H1 (cell line): ENCODE measurements at regions not wholly inside any gene's neighbourhood (a gene's known extent, or its start where the extent isn't known, plus 50 kb on each side); places are given as distances from the start of the nearest gene placed in this dataset.

Source experiments
- CTCF ChIA-PET: fragments of 300-600 bp; sonication (Branson Sonifier 250); formaldehyde crosslinking; loops from one replicate; lab custom pipeline; 2021; ENCODE audit not compliant: partially characterized antibody; lab: Charles Lee
- POLR2A ChIA-PET: fragments of 300-600 bp; sonication (Branson Sonifier 250); formaldehyde crosslinking; loops from one replicate; lab custom pipeline; 2021; ENCODE audit warnings: inconsistent platforms; ENCODE audit not compliant: partially characterized antibody; lab: Charles Lee
- DNase-seq, 2 experiments: peaks; one replicate each; pipeline versions ENCODE4 v3.0.0 to v3.0.0-alpha.2; 2010 to 2022; ENCODE audit warnings: low spot score in 2 of 2, low read depth in 1 of 2, mixed read lengths in 1 of 2
- FAIRE-seq: peaks from 2 replicates; lab custom pipeline; 2011; peaks lifted over from hg19 to GRCh38; lab: Jason Lieb, UNC
- H2AFZ ChIP-seq: 2 replicates; pipeline ENCODE4 v1.8.1; 2012; ENCODE audit warnings: low read length, inconsistent platforms
- H2AK5ac ChIP-seq: 2 replicates; pipeline ENCODE4 v1.6.1; 2013; ENCODE audit warnings: low read depth, low read length
- H2BK120ac ChIP-seq: replicated peaks from 2 replicates; pipeline ENCODE3; 2013; ENCODE audit warnings: low read depth, low read length, inconsistent platforms
- H2BK12ac ChIP-seq: 2 replicates; pipeline ENCODE4 v1.6.1; 2013; ENCODE audit warnings: low read depth, low read length
- H2BK15ac ChIP-seq: 2 replicates; pipeline ENCODE4 v1.6.1; 2013; ENCODE audit warnings: low read length
- H2BK20ac ChIP-seq: 2 replicates; pipeline ENCODE4 v1.6.1; 2013; ENCODE audit warnings: low read length
- H2BK5ac ChIP-seq: 2 replicates; pipeline ENCODE4 v1.6.1; 2013; ENCODE audit warnings: low read depth, low read length
- H3K14ac ChIP-seq: 2 replicates; pipeline ENCODE4 v1.6.1; 2013; ENCODE audit warnings: inconsistent platforms; ENCODE audit not compliant: insufficient read length
- H3K18ac ChIP-seq: 2 replicates; pipeline ENCODE4 v1.6.1; 2013; ENCODE audit warnings: low read length; ENCODE audit errors: extremely low read depth
- H3K23ac ChIP-seq: 2 replicates; pipeline ENCODE4 v1.6.1; 2013; ENCODE audit warnings: inconsistent platforms; ENCODE audit not compliant: insufficient read length
- H3K23me2 ChIP-seq: 2 replicates; pipeline ENCODE4 v1.6.1; 2013; ENCODE audit warnings: low read depth, low read length
- H3K27ac ChIP-seq: 2 replicates; pipeline ENCODE4 v1.6.1; 2011; ENCODE audit warnings: low read depth, low read length, inconsistent platforms
- H3K27me3 ChIP-seq, 4 experiments: replicated peaks in 1 of 4; 1 replicate in 1 of 4; 2 replicates in 3 of 4; pipeline versions ENCODE4 v1.6.1 to v1.8.1; 2011 to 2013; ENCODE audit warnings: low read length in 3 of 4, mild to moderate bottlenecking in 3 of 4, inconsistent platforms in 2 of 4, mixed read lengths in 2 of 4, moderate library complexity in 1 of 4; ENCODE audit not compliant: control insufficient read depth in 3 of 4, insufficient read depth in 3 of 4; ENCODE audit errors: extremely low read depth in 1 of 4
- H3K36me3 ChIP-seq, 4 experiments: 2 replicates each; pipeline versions ENCODE4 v1.6.1 to v1.8.1; 2011 to 2013; ENCODE audit warnings: mild to moderate bottlenecking in 4 of 4, low read length in 3 of 4, moderate library complexity in 2 of 4, control low read depth in 1 of 4, inconsistent platforms in 1 of 4; ENCODE audit not compliant: insufficient read depth in 4 of 4, control insufficient read depth in 2 of 4
- H3K4ac ChIP-seq: replicated peaks from 2 replicates; pipeline ENCODE3; 2013; ENCODE audit warnings: low read length, low read depth, mixed read lengths, inconsistent platforms; ENCODE audit not compliant: insufficient read length
- H3K4me1 ChIP-seq, 4 experiments: replicated peaks in 1 of 4; 1 replicate in 1 of 4; 2 replicates in 3 of 4; pipeline versions ENCODE4 v1.6.1 to v1.8.1; 2011 to 2013; ENCODE audit warnings: low read length in 3 of 4, inconsistent platforms in 2 of 4, mixed read lengths in 1 of 4; ENCODE audit not compliant: insufficient read depth in 4 of 4, control insufficient read depth in 3 of 4
- H3K4me2 ChIP-seq, 2 experiments: 2 replicates each; pipeline versions ENCODE4 v1.6.1 to v1.8.1; 2011 to 2013; ENCODE audit warnings: low read depth in 2 of 2, low read length in 2 of 2, control low read depth in 1 of 2, inconsistent platforms in 1 of 2, mild to moderate bottlenecking in 1 of 2; ENCODE audit not compliant: insufficient read depth in 1 of 2
- H3K4me3 ChIP-seq, 4 experiments: fragments of 200-600, 300-600 bp in 1 of 4; sonication (generic), shearing (Covaris generic), sonication (Bioruptor Twin) in 1 of 4; 2 replicates each; pipeline versions ENCODE4 v1.5.1 to v1.8.1; 2011 to 2016; ENCODE audit warnings: low read length in 4 of 4, low read depth in 3 of 4, control low read depth in 2 of 4, inconsistent platforms in 2 of 4, mild to moderate bottlenecking in 2 of 4, mixed read lengths in 1 of 4, moderate library complexity in 1 of 4; ENCODE audit not compliant: insufficient read depth in 2 of 4; ENCODE audit errors: extremely low read depth in 1 of 4
- H3K56ac ChIP-seq: replicated peaks from 2 replicates; pipeline ENCODE3; 2013; ENCODE audit warnings: low read depth, mild to moderate bottlenecking, mixed read lengths, low read length, inconsistent platforms; ENCODE audit not compliant: insufficient read length
- H3K79me1 ChIP-seq: 2 replicates; pipeline ENCODE4 v1.6.1; 2013; ENCODE audit warnings: low read depth, low read length, control low read depth
- H3K79me2 ChIP-seq, 2 experiments: 2 replicates each; pipeline versions ENCODE4 v1.6.1 to v1.8.1; 2012 to 2013; ENCODE audit warnings: low read length in 2 of 2, mild to moderate bottlenecking in 2 of 2, inconsistent platforms in 1 of 2; ENCODE audit not compliant: insufficient read depth in 2 of 2, control insufficient read depth in 1 of 2
- H3K9ac ChIP-seq, 4 experiments: replicated peaks in 1 of 4; 1 replicate in 1 of 4; 2 replicates in 3 of 4; pipeline versions ENCODE4 v1.6.1 to v1.8.1; 2011 to 2013; ENCODE audit warnings: low read depth in 3 of 4, low read length in 3 of 4, control low read depth in 2 of 4, mild to moderate bottlenecking in 2 of 4, moderate library complexity in 2 of 4, inconsistent platforms in 1 of 4; ENCODE audit errors: extremely low read depth in 1 of 4
- H3K9me3 ChIP-seq, 2 experiments: 2 replicates each; pipeline versions ENCODE4 v1.6.1 to v1.8.1; 2012 to 2013; ENCODE audit warnings: mild to moderate bottlenecking in 2 of 2, moderate library complexity in 2 of 2, control low read depth in 1 of 2, inconsistent platforms in 1 of 2, low read depth in 1 of 2, low read length in 1 of 2, mixed read lengths in 1 of 2; ENCODE audit not compliant: insufficient read depth in 2 of 2
- H4K20me1 ChIP-seq, 2 experiments: replicated peaks in 1 of 2; 2 replicates each; pipeline versions ENCODE3 to v1.8.1; 2011 to 2013; ENCODE audit warnings: inconsistent platforms in 2 of 2, low read length in 2 of 2, mild to moderate bottlenecking in 1 of 2; ENCODE audit not compliant: insufficient read depth in 2 of 2, control insufficient read depth in 1 of 2
- H4K5ac ChIP-seq: 2 replicates; pipeline ENCODE4 v1.6.1; 2013; ENCODE audit warnings: low read length, low read depth, mixed read lengths, inconsistent platforms; ENCODE audit not compliant: insufficient read length
- H4K8ac ChIP-seq: 2 replicates; pipeline ENCODE4 v1.8.0; 2013; ENCODE audit warnings: mild to moderate bottlenecking, moderate library complexity, low read length, inconsistent platforms; ENCODE audit not compliant: insufficient read depth; ENCODE audit errors: extremely low read depth
- H4K91ac ChIP-seq: replicated peaks from 2 replicates; pipeline ENCODE3; 2013; ENCODE audit warnings: low read length, mixed read lengths, inconsistent platforms; ENCODE audit not compliant: insufficient read length
- ASH2L ChIP-seq: fragments of 200-600, 300-600 bp; sonication (generic); IDR thresholded peaks from one replicate; pipeline ENCODE4 v1.7.1; 2017; ENCODE audit warnings: low read length
- JUN ChIP-seq: IDR thresholded peaks from 2 replicates; pipeline ENCODE4 v1.6.1; 2011; ENCODE audit warnings: low read depth, mild to moderate bottlenecking, improper control_type of control experiment, low read length
- KDM1A ChIP-seq: fragments of 200-600, 300-600 bp; sonication (generic); IDR thresholded peaks from 2 replicates; pipeline ENCODE4 v1.7.1; 2016; ENCODE audit warnings: mild to moderate bottlenecking, low read length, borderline replicate concordance
- MAFK ChIP-seq: IDR thresholded peaks from 2 replicates; pipeline ENCODE4 v1.6.1; 2012; ENCODE audit warnings: low read depth, mild to moderate bottlenecking, improper control_type of control experiment, low read length
- POLR2AphosphoS5 ChIP-seq: IDR thresholded peaks from 2 replicates; pipeline ENCODE4 v1.6.1; 2011; ENCODE audit warnings: low read depth, low read length
- POU5F1 ChIP-seq: IDR thresholded peaks from 2 replicates; pipeline ENCODE4 v1.6.1; 2011; ENCODE audit warnings: low read depth, mild to moderate bottlenecking, low read length, moderate library complexity
- RNF2 ChIP-seq: fragments of 200-900, 300-1000 bp; sonication (generic); IDR thresholded peaks from 2 replicates; pipeline ENCODE4 v1.7.1; 2016; ENCODE audit warnings: borderline replicate concordance, low read depth, mild to moderate bottlenecking, antibody characterized with exemption, low read length; ENCODE audit not compliant: poor library complexity, severe bottlenecking; ENCODE audit errors: missing control alignments
- SAP30 ChIP-seq: fragments of 300-600 bp; sonication (generic); IDR thresholded peaks from 2 replicates; pipeline ENCODE4 v1.7.1; 2012; ENCODE audit warnings: low read length, moderate library complexity, mild to moderate bottlenecking, inconsistent platforms; ENCODE audit not compliant: insufficient read depth, insufficient replicate concordance
- WGBS, 2 experiments: shearing (Covaris generic) in 1 of 2; methylation state at CpG; one replicate each; pipeline versions ENCODE4 v1.1.6 to v1.1.7; 2013 to 2015; ENCODE audit warnings: low lambda C conversion rate in 2 of 2, mixed read lengths in 2 of 2, inconsistent platforms in 1 of 2, low coverage in 1 of 2, missing lambda C conversion rate in 1 of 2; ENCODE audit not compliant: insufficient replicate concordance in 2 of 2, insufficient coverage in 1 of 2, insufficient read length in 1 of 2; ENCODE audit errors: extremely low coverage in 1 of 2, missing lambda C conversion rate in 1 of 2; 5-methylcytosine and 5-hydroxymethylcytosine counted together
- TF ChIP-seq, protein P1 (sequence below): IDR thresholded peaks from 2 replicates; pipeline ENCODE4 v1.6.1; 2011; ENCODE audit warnings: low read length, improper control_type of control experiment
- TF ChIP-seq, protein P2 (sequence below): IDR thresholded peaks from 2 replicates; pipeline ENCODE4 v1.6.1; 2012; ENCODE audit warnings: inconsistent platforms

DNA sequence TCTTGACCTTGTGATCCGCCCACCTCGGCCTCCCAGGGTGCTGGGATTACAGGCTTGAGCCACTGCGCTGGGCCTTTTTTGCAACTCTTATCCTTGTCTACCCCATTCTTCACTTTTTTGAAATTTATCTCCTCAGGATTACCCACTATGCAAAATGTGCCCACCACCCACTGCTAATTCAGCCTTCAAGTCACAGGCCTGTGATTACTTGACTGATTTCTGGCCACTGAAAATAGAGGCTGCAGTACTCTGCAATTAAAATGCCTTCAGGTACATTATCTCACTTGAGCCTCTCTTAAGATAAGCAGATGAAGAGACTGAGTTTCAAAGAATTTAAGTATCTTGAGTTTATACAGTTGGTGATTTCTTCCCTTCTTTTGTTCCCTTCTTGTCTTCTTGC, 112.4 kb upstream of the SPATA31D4 start:
- no peaks in the 10 kb centered on the region for H3K79me1 ChIP-seq
- H3K27me3 ChIP-seq: peaks cover 0 to 3% (median 0%) of the 10 kb centered on the region in 4 experiments; a peak in 2 of 7 replicates
- no peak overlapping the region for H2BK15ac ChIP-seq
- H3K23ac ChIP-seq: no peak overlapping the region
- H3K9ac ChIP-seq: no peak overlapping the region
- no peak overlapping the region for H2BK20ac ChIP-seq
- no peak overlapping the region for H3K4me3 ChIP-seq
- H2AFZ ChIP-seq: no peak overlapping the region
- H4K91ac ChIP-seq: no peak overlapping the region
- H4K5ac ChIP-seq: no peak overlapping the region
- H3K36me3 ChIP-seq: no peaks in the 10 kb centered on the region
- no peaks in the 10 kb centered on the region for H3K9me3 ChIP-seq
- no peaks in the 10 kb centered on the region for H4K20me1 ChIP-seq
- no peak overlapping the region for H3K4ac ChIP-seq
- no peak overlapping the region for H2BK120ac ChIP-seq
- no peak overlapping the region for H3K4me2 ChIP-seq
- no peak overlapping the region for H2BK12ac ChIP-seq
- H3K27ac ChIP-seq: no peak overlapping the region
- TF ChIP-seq, protein P1, sequence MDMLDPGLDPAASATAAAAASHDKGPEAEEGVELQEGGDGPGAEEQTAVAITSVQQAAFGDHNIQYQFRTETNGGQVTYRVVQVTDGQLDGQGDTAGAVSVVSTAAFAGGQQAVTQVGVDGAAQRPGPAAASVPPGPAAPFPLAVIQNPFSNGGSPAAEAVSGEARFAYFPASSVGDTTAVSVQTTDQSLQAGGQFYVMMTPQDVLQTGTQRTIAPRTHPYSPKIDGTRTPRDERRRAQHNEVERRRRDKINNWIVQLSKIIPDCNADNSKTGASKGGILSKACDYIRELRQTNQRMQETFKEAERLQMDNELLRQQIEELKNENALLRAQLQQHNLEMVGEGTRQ: no peak
- no peak for TF ChIP-seq ASH2L
- no peak for TF ChIP-seq SAP30
- TF ChIP-seq MAFK: no peak
- no peak for TF ChIP-seq KDM1A
- no peak for TF ChIP-seq POU5F1
- no peak for TF ChIP-seq POLR2AphosphoS5
- TF ChIP-seq, protein P2, sequence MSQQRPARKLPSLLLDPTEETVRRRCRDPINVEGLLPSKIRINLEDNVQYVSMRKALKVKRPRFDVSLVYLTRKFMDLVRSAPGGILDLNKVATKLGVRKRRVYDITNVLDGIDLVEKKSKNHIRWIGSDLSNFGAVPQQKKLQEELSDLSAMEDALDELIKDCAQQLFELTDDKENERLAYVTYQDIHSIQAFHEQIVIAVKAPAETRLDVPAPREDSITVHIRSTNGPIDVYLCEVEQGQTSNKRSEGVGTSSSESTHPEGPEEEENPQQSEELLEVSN: no peak
- no peak for TF ChIP-seq JUN
- no peak for TF ChIP-seq RNF2
- TF ChIP-seq, all 59 proteins: peak for 0
- Histone ChIP-seq H2BK5ac (no peak overlapping the region), H3K79me2 (no peaks in the 10 kb centered on the region), H3K14ac (no peak overlapping the region), H3K4me1 (peaks cover 7 to 23% (median 19%) of the 10 kb centered on the region in 4 experiments), H2AK5ac (no peak overlapping the region), H3K18ac (no peak overlapping the region), H4K8ac (no peak overlapping the region), H3K56ac (no peak overlapping the region), H3K23me2 (no peaks in the 10 kb centered on the region)
- FAIRE-seq (no peak), DNase-seq (no peak)
- 100% methylated on average over 3 of the region's 3 CpGs; no CpG with 5 or more reads in 1 of the 2 experiments for WGBS, 2 experiments
- CTCF ChIA-PET: no interaction called here
- POLR2A ChIA-PET: interaction anchor here (0.7 kb wide), 1 partner anchor 14 kb away, joined by 3 read pairs; no protein-coding TSS in a partner anchor
